ENCODE measurements at regions not wholly inside any gene's neighbourhood (a gene's known extent, or its start where the extent isn't known, plus 50 kb on each side); places are given as distances from the start of the nearest gene placed in this dataset.
"Not testable (repeated sequence)": the region's sequence is repeated elsewhere in the genome, so short reads cannot be mapped to it uniquely, and the experiment has no call there.

DNA sequence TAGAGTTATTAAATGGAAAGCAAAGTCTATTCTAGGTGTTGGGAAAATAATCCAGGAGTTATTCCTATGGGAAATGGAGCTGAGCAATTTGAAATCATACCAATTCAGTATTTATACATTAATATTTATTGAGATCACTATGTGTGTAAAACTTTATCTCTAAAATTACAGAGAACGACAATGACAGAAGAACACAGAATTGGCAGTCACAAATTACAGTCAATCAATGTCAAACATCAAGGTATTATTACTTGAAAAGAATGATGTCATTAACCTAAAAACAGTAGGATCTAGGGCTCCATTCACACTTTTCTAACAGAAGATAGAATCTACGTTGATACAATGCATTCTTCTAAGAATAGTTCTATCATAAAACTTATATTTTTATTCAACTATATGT is 154.9 kb upstream of the GJE1 start:
- no peak for DNase-seq (ENCODE audit: low spot score in 2 of 2)
- FAIRE-seq, result no peak

DNA sequence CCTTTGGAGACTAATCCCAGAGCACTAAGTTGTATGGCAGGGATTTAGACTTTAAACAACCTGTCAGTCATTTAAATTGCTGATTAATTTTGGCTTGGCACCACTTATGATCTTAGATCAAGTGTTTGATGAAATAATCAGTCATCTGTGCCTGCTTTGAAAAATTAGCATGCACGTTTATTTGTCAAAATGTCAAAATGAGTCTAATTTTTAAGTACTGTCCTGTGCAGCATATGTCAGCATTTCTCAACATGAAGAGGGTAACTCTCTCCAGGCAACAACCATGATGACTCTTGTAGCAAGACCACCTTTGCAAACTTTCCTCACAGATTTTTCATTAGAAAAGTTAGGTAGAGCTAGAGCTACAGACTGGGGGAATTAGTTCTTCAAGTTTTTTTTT is 155.7 kb upstream of the GJE1 start:
- FAIRE-seq, result no peak
- no peak for DNase-seq (ENCODE audit: low spot score in 2 of 2)

DNA sequence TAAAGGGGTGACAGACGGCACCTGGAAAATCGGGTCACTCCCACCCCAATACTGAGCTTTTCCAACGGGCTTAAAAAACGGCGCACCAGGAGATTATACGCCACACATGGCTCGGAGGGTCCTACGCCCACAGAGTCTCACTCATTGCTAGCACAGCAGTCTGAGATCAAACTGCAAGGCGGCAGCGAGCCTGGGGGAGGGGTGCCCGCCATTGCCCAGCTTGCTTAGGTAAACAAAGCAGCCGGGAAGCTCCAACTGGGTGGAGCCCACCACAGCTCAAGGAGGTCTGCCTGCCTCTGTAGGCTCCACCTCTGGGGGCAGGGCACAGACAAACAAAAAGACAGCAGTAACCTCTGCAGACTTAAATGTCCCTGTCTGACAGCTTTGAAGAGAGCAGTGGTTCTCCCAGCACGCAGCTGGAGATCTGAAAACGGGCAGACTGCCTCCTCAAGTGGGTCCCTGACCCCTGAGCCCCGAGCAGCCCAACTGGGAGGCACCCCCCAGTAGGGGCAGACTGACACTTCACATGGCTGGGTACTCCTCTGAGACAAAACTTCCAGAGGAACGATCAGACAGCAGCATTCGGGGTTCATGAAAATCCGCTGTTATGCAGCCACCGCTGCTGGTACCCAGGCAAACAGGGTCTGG is 162.8 kb upstream of the GJE1 start:
- FAIRE-seq; DNase-seq (ENCODE audit: low spot score in 2 of 2): not testable (repeated sequence)

DNA sequence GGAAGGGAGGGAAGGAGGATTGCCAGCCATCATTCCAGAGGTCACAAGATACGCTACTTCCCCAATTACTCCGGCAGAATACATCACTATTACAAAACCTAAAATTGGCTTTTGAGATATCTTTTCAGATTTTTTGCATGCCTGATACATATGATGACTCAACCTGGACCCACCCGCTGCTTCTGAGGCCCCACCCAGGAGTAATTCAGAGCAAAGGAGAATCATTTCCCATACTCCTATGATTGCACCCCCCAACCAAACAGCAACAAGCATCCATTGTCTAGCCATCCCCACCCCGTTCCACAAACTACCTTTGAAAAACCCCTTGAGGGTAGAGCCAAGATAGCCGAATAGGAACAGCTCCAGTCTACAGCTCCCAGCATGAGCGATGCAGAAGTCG is 163.5 kb upstream of the GJE1 start:
- no peak for DNase-seq (ENCODE audit: low spot score in 2 of 2)

DNA sequence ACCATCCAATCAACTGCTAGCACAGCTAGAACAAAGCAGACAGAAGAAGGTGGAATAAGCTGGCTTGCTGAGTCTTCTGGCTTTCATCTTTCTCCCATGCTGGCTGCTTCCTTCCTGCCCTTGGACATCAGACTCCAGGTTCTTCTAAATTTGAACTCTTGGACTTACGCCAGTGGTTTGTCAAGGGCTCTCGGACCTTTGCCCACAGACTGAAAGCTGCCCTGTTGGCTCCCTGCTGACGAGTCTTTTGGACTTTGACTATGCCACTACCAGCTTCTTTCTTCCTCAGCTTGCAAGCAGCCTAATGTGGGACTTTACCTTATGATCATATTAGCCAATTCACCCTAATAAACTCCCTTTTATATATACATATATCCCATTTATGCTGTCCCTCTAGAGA is 164.1 kb upstream of the GJE1 start:
- FAIRE-seq (no peak), DNase-seq (ENCODE audit: low spot score in 2 of 2) (no peak)

More for the DNA sequence above, 163.5 kb upstream of the GJE1 start:
- FAIRE-seq, result no peak

DNA sequence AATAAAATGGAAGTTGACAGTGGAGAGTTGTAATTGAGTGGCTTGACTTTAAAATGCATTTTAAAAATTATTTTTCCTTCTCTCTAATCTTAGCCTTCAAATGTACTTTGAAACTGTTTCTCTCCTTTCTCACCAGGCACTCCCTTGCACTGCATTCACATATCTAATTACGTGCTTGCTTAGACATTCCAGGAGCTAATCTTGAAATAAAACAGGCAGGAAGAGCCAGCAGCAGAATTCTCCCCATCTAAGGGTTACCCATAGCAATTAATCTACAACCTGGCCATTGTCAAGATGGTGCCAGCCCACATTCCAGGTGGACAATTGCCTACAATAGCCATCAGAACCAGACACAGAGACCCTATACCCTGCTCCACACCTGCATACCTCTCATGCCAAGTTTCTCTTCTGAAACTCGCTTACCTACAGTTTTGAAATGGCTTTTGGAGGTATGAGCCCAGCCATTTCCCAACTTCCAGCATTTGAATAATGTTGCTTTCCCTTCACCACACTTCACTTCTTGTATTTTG is 167.6 kb upstream of the GJE1 start:
- no peak for FAIRE-seq
- DNase-seq (ENCODE audit: low spot score in 2 of 2), result no peak

DNA sequence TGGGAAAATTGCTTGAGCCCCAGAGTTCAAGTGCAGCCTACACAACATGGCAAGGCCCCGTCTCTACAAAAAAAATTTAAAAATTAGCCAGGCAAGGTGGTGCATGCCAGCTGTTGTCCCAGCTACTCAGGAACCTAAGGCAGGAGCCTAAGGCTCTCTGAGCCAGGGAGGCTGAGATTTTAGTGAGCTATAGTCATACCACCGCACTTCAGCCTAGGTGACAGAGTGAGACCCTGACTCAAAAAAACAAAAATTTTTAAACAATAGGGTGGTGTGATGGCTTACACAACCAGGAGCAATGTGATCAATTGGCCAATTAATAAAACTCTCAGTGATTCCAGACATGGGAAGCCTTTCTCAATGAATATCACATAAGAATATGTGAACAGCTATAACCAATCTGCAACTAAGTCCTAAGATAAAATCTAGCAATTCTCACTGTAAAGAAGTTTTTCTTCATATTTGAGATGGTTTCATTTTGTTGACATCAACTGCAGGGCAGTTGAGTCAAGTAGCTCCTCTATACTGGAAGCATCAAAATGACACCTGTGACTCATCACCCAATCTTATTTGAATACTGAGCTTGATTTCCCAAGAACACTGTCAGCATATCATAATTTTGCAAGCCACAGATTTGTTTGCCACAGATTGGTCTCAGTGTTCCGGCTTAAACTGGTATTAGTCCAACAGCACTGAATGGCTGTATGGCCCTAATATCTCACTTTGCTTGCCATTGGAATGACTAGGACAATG is 169.0 kb upstream of the GJE1 start:
- DNase-seq (ENCODE audit: low spot score in 2 of 2), result no peak
- no peak for FAIRE-seq

DNA sequence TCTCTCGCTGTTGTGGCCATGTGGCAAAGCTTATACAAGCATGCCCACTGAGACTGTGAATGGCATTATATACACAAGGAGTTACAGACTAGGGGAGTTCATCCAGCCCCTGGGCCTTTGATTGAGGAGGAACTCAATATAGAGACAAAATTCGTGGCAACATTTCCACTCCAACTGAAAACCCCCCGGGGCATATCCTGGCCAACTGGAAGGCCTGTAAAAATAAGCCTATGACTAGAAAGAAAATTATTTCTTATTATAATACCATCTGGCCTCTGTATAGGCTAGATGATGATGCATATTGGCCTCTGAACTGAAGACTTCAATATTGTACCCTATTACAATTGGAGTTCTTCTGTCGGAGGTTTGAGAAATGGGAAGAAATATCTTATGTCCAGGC is 175.5 kb upstream of the GJE1 start:
- DNase-seq (ENCODE audit: low spot score in 2 of 2) (no peak), FAIRE-seq (no peak)

DNA sequence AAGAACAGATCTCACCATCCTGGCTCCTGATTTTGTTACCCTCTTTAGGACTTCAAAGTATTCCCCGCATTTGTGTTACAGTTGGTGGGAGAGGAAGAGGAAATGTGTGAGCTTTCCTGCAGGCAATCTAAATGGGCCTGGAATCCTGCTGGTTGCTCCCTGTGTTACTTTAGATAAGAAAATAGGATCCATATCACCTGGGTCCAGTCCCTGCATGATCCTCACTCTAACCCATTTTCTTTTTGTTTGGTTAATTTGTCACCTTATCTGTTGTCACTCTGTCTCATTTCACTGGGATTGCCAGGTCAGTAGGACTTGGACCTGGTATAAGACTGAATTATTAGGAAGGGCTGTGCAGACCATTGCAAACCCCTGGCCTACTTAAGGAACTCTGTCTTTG is 175.9 kb upstream of the GJE1 start:
- DNase-seq (ENCODE audit: low spot score in 2 of 2), result no peak
- FAIRE-seq, result no peak

DNA sequence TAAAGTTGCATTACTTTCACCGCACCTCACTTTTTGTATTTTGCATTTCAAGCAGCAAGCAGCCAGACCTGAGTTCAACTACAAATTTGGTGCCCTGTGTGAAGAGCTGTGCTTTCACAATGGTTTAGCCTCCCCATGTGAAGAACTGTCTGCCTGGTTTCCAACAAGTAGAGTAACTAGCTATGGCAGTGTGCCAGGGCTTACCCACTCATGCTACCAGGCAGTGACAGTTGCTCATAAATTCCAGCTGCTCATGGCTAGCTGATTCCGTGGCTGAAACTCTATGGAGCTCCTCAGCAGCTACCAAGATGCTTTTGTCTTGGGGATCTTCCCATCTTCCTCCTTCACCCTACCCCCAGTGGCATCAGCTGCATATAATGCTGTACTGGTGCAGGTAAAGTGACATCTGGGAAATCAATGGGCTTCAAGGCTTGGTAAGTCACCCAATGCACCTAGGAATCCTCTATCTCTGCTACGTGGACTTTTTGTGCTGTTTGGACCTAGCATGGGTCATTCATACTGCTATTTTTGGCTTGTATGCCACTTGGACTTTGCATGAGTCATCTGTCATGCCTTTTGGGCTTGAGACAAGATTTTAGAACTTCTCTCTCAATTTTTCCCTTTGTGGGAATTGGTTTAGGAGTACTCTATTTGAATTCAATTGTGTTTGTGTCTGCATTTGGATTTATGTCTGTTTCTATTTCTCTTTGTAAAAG is 176.5 kb upstream of the GJE1 start:
- DNase-seq (ENCODE audit: low spot score in 2 of 2) (no peak), FAIRE-seq (no peak)

DNA sequence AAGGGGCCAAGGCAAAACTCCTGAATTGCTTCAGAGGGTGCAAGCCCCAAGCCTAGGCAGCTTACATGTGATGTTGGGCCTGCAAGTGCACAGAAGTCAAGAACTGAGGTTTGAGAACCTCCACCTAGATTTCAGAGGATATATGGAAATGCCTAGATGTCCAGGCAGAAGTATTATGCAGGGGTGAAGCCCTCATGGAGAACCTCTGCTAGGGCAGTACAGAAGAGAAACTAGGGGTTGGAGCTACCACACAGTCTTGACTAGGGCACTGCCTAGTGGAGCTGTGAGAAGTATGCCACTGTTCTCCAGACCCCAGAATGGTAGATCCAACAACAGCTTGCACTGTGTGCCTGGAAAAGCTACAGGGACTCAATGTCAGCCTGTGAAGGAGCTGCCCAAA is 179.7 kb upstream of the GJE1 start:
- FAIRE-seq (no peak), DNase-seq (ENCODE audit: low spot score in 2 of 2) (no peak)

DNA sequence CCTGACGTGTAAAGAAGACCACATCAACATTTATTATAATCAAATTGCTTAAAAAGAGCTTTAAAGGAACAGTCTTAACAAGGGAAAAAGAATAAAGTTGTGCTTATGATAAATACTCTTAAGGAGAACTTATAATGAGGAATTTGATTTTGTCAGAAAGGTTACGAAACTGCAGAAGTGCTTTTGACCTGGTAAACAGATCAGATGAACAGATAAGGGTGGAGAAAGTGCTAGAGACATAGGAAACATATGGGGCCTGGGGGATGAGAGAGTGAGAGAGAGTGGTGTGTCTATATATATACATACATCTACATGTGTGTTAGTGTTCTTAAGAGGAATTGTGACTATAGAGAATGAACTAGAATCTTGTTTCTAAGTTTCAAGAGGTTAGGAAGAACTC is 186.2 kb upstream of the GJE1 start:
- DNase-seq (ENCODE audit: low spot score in 2 of 2) (no peak), FAIRE-seq (no peak)

DNA sequence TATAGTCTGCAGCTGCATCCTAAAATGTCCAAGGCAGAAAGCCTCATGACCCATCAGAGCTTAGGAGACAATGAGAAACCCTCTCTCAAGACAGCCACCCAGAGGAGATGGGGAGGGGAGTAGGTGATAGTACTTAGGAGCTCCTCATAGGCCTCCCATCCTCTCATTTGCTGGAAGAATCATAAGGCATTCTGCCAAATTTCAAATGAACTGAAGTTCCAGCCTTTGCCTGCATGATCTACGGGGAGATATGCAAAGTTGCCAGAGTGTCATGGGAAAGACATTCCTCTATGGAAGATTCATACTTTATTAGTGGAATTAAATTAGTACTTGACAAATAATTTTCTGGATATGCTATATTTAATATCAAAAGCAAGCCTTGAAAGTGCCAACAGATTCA is 194.1 kb upstream of the GJE1 start:
- FAIRE-seq, result no peak
- DNase-seq (ENCODE audit: low spot score in 2 of 2), result no peak

DNA sequence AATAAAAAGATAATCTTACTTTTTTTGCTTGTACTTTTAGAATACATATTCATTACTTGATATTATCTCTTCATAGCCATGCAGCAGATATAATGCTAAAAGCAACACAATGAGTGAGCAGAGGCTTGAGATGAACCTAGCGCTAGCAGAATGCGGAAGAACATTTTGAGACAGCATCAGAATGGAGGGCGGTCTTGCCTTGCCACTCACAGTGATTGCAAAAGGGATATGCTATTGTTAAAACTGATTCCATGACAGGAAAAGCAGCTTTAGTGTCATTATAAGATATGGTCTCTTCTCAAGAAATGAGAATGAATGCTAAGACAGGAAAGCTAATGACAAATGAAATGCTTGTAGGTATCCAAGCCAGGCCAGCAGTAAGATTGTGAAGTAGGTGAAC is 200.0 kb upstream of the GJE1 start:
- FAIRE-seq (no peak), DNase-seq (ENCODE audit: low spot score in 2 of 2) (no peak)

DNA sequence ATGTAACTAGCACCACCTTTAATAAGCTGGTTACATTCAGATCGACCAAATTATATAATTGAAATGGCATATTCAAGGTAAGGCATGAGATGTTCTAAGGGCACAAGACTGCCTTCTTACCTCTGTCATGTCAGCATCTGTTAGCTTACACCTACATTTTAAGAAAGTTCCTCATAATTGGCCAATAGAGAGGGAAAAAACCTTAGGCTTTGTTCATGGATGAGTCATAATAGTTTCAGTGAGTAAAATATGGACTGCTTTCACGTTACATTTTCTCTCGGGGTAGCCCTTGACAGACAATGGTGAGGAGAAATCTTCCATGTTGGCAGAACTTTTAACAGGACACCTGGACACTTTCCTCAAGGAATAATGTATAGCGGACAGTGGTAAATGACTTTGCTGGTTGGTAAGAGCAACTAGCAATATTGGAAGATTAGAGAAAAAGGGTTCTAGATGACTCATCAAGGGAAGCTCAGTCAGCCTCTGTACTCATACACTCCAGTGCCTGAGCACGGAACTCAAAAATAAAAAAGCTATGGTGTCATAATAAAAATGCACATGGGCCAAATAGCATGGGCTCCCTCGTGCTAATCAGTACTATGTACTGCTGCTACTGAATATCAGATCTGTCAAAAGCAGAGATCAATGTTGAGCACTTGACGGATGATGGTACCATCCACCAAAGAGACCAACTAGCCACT is 206.4 kb upstream of the GJE1 start:
- not testable (repeated sequence) for DNase-seq (ENCODE audit: low spot score in 2 of 2); FAIRE-seq

DNA sequence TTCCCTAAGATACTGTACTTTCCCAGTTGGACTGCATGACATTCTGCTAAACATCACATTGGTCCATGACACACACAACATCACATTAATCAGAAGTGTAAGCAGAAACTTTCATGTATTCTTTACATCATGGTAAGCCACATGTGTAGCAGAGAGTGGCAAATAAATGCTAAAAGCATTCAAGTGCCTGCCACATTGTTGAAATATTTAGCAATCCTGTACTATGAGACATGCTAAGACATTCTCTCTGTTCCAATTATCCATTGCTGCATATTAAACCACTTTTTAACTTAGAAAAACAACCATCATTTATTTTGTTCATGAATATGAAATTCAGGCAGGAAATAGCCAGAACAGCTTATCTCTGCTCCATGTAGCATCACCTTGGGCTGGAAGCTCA is 207.7 kb upstream of the GJE1 start:
- DNase-seq (ENCODE audit: low spot score in 2 of 2) (no peak), FAIRE-seq (no peak)

DNA sequence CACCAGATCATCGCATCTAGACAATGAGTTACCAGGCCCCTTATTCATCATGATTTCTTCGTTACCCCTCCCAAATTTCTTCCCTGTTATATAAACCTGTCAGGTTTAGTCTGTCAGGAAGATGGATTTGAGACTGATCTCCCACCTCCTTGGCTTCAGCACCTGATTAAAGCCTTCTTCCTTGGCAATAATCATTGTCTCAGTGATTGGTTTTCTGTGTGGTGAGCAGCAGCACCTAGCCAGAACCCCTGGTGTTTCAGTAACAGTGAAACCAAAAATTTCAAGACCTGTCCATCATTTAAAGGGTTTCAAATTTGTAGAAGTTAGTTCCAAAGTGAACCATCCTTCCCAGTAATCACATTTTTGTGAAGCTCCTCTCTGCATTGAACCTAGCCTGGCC is 209.8 kb upstream of the GJE1 start:
- DNase-seq (ENCODE audit: low spot score in 2 of 2) (no peak), FAIRE-seq (no peak)

DNA sequence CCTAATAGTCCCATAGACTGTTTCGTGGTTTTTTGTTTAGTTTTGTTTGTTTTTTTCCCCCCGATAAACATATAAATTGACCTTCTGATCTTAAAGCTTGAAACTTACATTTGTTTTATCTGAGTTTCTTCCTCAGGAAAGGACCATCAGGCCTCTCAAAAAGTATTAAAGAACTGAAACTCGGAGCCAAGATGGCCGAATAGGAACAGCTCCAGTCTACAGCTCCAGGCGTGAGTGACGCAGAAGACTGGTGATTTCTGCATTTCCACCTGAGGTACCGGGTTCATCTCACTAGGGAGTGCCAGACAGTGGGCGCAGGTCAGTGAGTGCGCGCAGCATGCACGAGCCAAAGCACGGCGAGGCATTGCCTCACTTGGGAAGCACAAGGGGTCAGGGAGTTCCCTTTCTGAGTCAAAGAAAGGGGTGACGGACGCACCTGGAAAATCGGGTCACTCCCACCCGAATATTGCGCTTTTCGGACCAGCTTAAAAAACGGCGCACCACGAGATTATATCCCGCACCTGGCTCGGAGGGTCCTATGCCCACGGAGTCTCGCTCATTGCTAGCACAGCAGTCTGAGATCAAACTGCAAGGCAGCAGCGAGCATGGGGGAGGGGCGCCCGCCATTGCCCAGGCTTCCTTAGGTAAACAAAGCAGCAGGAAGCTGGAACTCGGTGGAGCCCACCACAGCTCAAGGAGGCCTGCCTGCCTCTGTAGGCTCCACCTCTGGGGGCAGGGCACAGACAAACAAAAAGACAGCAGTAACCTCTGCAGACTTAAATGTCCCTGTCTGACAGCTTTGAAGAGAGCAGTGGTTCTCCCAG is 215.8 kb upstream of the GJE1 start:
- not testable (repeated sequence) for DNase-seq (ENCODE audit: low spot score in 2 of 2); FAIRE-seq

DNA sequence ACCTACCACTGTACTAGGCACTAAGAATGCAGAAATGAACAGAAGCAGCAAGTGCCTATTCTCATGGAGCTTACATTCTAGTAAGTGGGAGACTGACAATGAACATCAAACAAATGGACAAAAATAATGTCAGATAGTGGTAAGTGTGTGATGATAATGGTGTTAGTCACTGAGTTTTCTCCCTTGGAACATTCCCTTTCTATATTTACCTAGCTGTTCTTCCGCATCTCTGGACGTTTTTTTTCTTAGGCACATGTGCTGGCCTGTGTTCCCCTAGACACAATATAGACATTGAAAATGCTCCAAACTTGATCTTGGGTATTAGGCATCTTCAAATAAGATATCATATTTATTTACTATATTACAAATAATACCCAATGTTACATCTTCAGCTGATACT is 218.1 kb upstream of the GJE1 start:
- DNase-seq (ENCODE audit: low spot score in 2 of 2), result no peak
- no peak for FAIRE-seq

DNA sequence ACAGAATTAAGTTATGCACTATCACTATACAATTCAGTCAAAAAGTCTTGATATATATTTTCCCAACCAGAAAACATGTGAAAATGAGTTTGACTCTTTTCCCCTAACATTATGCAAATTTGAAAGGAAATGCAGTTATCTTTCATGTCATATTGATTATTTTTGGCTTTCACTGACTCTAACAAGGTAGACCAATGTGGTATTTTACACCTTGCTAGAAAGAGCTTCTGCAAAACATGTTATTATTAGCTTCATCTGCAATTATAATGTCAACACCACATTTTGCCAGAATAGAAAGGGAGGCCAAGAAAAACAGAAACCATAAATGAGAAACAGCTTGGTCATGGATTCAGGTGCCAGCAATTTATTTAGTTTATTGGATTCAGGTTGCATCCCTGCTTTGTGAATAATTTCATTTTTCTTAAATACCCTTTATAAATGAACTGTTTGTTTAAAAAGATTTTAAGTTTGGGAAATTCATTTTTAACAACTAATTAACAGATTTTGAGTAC is 226.1 kb upstream of the GJE1 start:
- DNase-seq (ENCODE audit: low spot score in 2 of 2) (no peak), FAIRE-seq (no peak)

Measured in frontal cortex (tissue), 3 donors.